ENCODE measurements at regions not wholly inside any gene's neighbourhood (a gene's known extent, or its start where the extent isn't known, plus 50 kb on each side); places are given as distances from the start of the nearest gene placed in this dataset.

GRCh38 chr1:232484856-232485255 lies 145.1 kb downstream of the SIPA1L2 start:
- TF ChIP-seq CTCF (IDR thresholded peaks at IDR 0.05 in 8 of 11, conservative IDR thresholded peaks at IDR 0.05 in 3 of 11) (no peak), POLR2AphosphoS5 (IDR thresholded peaks at IDR 0.05) (no peak), POLR2A (IDR thresholded peaks at IDR 0.05) (no peak)
